ENCODE measurements at regions not wholly inside any gene's neighbourhood (a gene's known extent, or its start where the extent isn't known, plus 50 kb on each side); places are given as distances from the start of the nearest gene placed in this dataset.
A peak's percentile ranks its signal among the peaks of the same experiment; 100 is the strongest.

- H3K4me3 ChIP-seq (ENCODE audit: low read length), result no peak overlapping the region
- H3K36me3 ChIP-seq (ENCODE audit: control insufficient read depth, insufficient read depth, low read length), result no peaks in the 10 kb centered on the region
- WGBS (ENCODE audit: insufficient coverage), result 37% methylated on average over 4 of the region's 4 CpGs
- H3K9me3 ChIP-seq (replicated peaks; ENCODE audit: control insufficient read depth, low read depth, low read length), result no peaks in the 10 kb centered on the region
- peaks cover 4% of the 10 kb centered on the region for H3K4me1 ChIP-seq (ENCODE audit: control insufficient read depth, insufficient read depth, low read length)
- peak; percentile 69 for DNase-seq
- no peaks in the 10 kb centered on the region for H3K27me3 ChIP-seq (ENCODE audit: control insufficient read depth, insufficient read depth, low read length)
- H3K27ac ChIP-seq (ENCODE audit: low read length), result no peak overlapping the region
These were observed 443.0 kb upstream of the RGPD4 start for GRCh38 chr2:107383691-107384090.

- Histone ChIP-seq H3K9me3 (replicated peaks; ENCODE audit: control insufficient read depth, low read depth, low read length) (no peaks in the 10 kb centered on the region), H3K4me1 (ENCODE audit: control insufficient read depth, insufficient read depth, low read length) (peaks cover 4% of the 10 kb centered on the region), H3K27ac (ENCODE audit: low read length) (no peak overlapping the region), H3K4me3 (ENCODE audit: low read length) (no peak overlapping the region), H3K36me3 (ENCODE audit: control insufficient read depth, insufficient read depth, low read length) (no peaks in the 10 kb centered on the region), H3K27me3 (ENCODE audit: control insufficient read depth, insufficient read depth, low read length) (no peaks in the 10 kb centered on the region)
- 25% methylated on average over 1 of the region's 2 CpGs for WGBS (ENCODE audit: insufficient coverage)
- no peak for DNase-seq
These were observed 442.3 kb upstream of the RGPD4 start for GRCh38 chr2:107384422-107384821.

- Histone ChIP-seq H3K27ac (ENCODE audit: low read length) (no peak overlapping the region), H3K4me3 (ENCODE audit: low read length) (no peak overlapping the region), H3K9me3 (replicated peaks; ENCODE audit: control insufficient read depth, low read depth, low read length) (no peaks in the 10 kb centered on the region), H3K27me3 (ENCODE audit: control insufficient read depth, insufficient read depth, low read length) (no peaks in the 10 kb centered on the region), H3K36me3 (ENCODE audit: control insufficient read depth, insufficient read depth, low read length) (no peaks in the 10 kb centered on the region), H3K4me1 (ENCODE audit: control insufficient read depth, insufficient read depth, low read length) (peaks cover 4% of the 10 kb centered on the region)
- WGBS (ENCODE audit: insufficient coverage), result no CpG with 5 or more reads among the region's 1 CpG
- no peak for DNase-seq
These were observed 440.8 kb upstream of the RGPD4 start for GRCh38 chr2:107385921-107386320.

GRCh38 chr2:107392241-107392704 lies 434.4 kb upstream of the RGPD4 start:
- no peak for DNase-seq
- WGBS (ENCODE audit: insufficient coverage), result 96% methylated on average over 32 of the region's 32 CpGs
- H3K4me1 ChIP-seq (ENCODE audit: control insufficient read depth, insufficient read depth, low read length), result no peaks in the 10 kb centered on the region
- H3K27me3 ChIP-seq (ENCODE audit: control insufficient read depth, insufficient read depth, low read length), result no peaks in the 10 kb centered on the region
- no peak overlapping the region for H3K4me3 ChIP-seq (ENCODE audit: low read length)
- no peak overlapping the region for H3K27ac ChIP-seq (ENCODE audit: low read length)
- H3K36me3 ChIP-seq (ENCODE audit: control insufficient read depth, insufficient read depth, low read length), result no peaks in the 10 kb centered on the region
- H3K9me3 ChIP-seq (replicated peaks; ENCODE audit: control insufficient read depth, low read depth, low read length), result no peaks in the 10 kb centered on the region

GRCh38 chr2:107393516-107393915 lies 433.2 kb upstream of the RGPD4 start:
- Histone ChIP-seq H3K27me3 (ENCODE audit: control insufficient read depth, insufficient read depth, low read length) (no peaks in the 10 kb centered on the region), H3K4me1 (ENCODE audit: control insufficient read depth, insufficient read depth, low read length) (no peaks in the 10 kb centered on the region), H3K4me3 (ENCODE audit: low read length) (no peak overlapping the region), H3K27ac (ENCODE audit: low read length) (no peak overlapping the region), H3K9me3 (replicated peaks; ENCODE audit: control insufficient read depth, low read depth, low read length) (no peaks in the 10 kb centered on the region), H3K36me3 (ENCODE audit: control insufficient read depth, insufficient read depth, low read length) (no peaks in the 10 kb centered on the region)
- DNase-seq, result no peak

GRCh38 chr2:107398683-107399082 lies 428.0 kb upstream of the RGPD4 start:
- Histone ChIP-seq H3K4me3 (ENCODE audit: low read length) (no peak overlapping the region), H3K9me3 (replicated peaks; ENCODE audit: control insufficient read depth, low read depth, low read length) (no peaks in the 10 kb centered on the region), H3K36me3 (ENCODE audit: control insufficient read depth, insufficient read depth, low read length) (no peaks in the 10 kb centered on the region), H3K27ac (ENCODE audit: low read length) (no peak overlapping the region), H3K4me1 (ENCODE audit: control insufficient read depth, insufficient read depth, low read length) (no peaks in the 10 kb centered on the region), H3K27me3 (ENCODE audit: control insufficient read depth, insufficient read depth, low read length) (no peaks in the 10 kb centered on the region)
- DNase-seq, result no peak
- WGBS (ENCODE audit: insufficient coverage), result no CpG with 5 or more reads among the region's 1 CpG

- 56% methylated on average over 2 of the region's 3 CpGs for WGBS (ENCODE audit: insufficient coverage)
- H3K9me3 ChIP-seq (replicated peaks; ENCODE audit: control insufficient read depth, low read depth, low read length), result no peaks in the 10 kb centered on the region
- no peak for DNase-seq
- H3K27ac ChIP-seq (ENCODE audit: low read length), result no peak overlapping the region
- no peak overlapping the region for H3K4me3 ChIP-seq (ENCODE audit: low read length)
- H3K27me3 ChIP-seq (ENCODE audit: control insufficient read depth, insufficient read depth, low read length), result no peaks in the 10 kb centered on the region
- H3K36me3 ChIP-seq (ENCODE audit: control insufficient read depth, insufficient read depth, low read length), result no peaks in the 10 kb centered on the region
- H3K4me1 ChIP-seq (ENCODE audit: control insufficient read depth, insufficient read depth, low read length), result no peaks in the 10 kb centered on the region
These were observed 424.4 kb upstream of the RGPD4 start for GRCh38 chr2:107402330-107402729.

- 100% methylated on average over 1 of the region's 2 CpGs for WGBS (ENCODE audit: insufficient coverage)
- no peak for DNase-seq
- no peaks in the 10 kb centered on the region for H3K36me3 ChIP-seq (ENCODE audit: control insufficient read depth, insufficient read depth, low read length)
- H3K4me3 ChIP-seq (ENCODE audit: low read length), result no peak overlapping the region
- H3K27ac ChIP-seq (ENCODE audit: low read length), result no peak overlapping the region
- H3K9me3 ChIP-seq (replicated peaks; ENCODE audit: control insufficient read depth, low read depth, low read length), result no peaks in the 10 kb centered on the region
- H3K27me3 ChIP-seq (ENCODE audit: control insufficient read depth, insufficient read depth, low read length), result peaks cover 3% of the 10 kb centered on the region
- H3K4me1 ChIP-seq (ENCODE audit: control insufficient read depth, insufficient read depth, low read length), result no peaks in the 10 kb centered on the region
These were observed 421.4 kb upstream of the RGPD4 start for GRCh38 chr2:107405261-107405660.

- Histone ChIP-seq H3K4me3 (ENCODE audit: low read length) (no peak overlapping the region), H3K4me1 (ENCODE audit: control insufficient read depth, insufficient read depth, low read length) (no peaks in the 10 kb centered on the region), H3K36me3 (ENCODE audit: control insufficient read depth, insufficient read depth, low read length) (no peaks in the 10 kb centered on the region), H3K9me3 (replicated peaks; ENCODE audit: control insufficient read depth, low read depth, low read length) (no peaks in the 10 kb centered on the region), H3K27me3 (ENCODE audit: control insufficient read depth, insufficient read depth, low read length) (peaks cover 3% of the 10 kb centered on the region), H3K27ac (ENCODE audit: low read length) (no peak overlapping the region)
- WGBS (ENCODE audit: insufficient coverage), result no CpG with 5 or more reads among the region's 3 CpGs
- no peak for DNase-seq
These were observed 419.7 kb upstream of the RGPD4 start for GRCh38 chr2:107407017-107407416.

- no peak for DNase-seq
- Histone ChIP-seq H3K36me3 (ENCODE audit: control insufficient read depth, insufficient read depth, low read length) (no peaks in the 10 kb centered on the region), H3K4me3 (ENCODE audit: low read length) (no peak overlapping the region), H3K27ac (ENCODE audit: low read length) (no peak overlapping the region), H3K4me1 (ENCODE audit: control insufficient read depth, insufficient read depth, low read length) (no peaks in the 10 kb centered on the region), H3K27me3 (ENCODE audit: control insufficient read depth, insufficient read depth, low read length) (peaks cover 3% of the 10 kb centered on the region), H3K9me3 (replicated peaks; ENCODE audit: control insufficient read depth, low read depth, low read length) (no peaks in the 10 kb centered on the region)
- WGBS (ENCODE audit: insufficient coverage), result no CpG with 5 or more reads among the region's 2 CpGs
These were observed 418.7 kb upstream of the RGPD4 start for GRCh38 chr2:107407974-107408373.

- no peak overlapping the region for H3K27ac ChIP-seq (ENCODE audit: low read length)
- no peak for DNase-seq
- no peaks in the 10 kb centered on the region for H3K4me1 ChIP-seq (ENCODE audit: control insufficient read depth, insufficient read depth, low read length)
- H3K9me3 ChIP-seq (replicated peaks; ENCODE audit: control insufficient read depth, low read depth, low read length), result no peaks in the 10 kb centered on the region
- H3K36me3 ChIP-seq (ENCODE audit: control insufficient read depth, insufficient read depth, low read length), result no peaks in the 10 kb centered on the region
- no CpG with 5 or more reads among the region's 2 CpGs for WGBS (ENCODE audit: insufficient coverage)
- H3K4me3 ChIP-seq (ENCODE audit: low read length), result no peak overlapping the region
- H3K27me3 ChIP-seq (ENCODE audit: control insufficient read depth, insufficient read depth, low read length), result peaks cover 3% of the 10 kb centered on the region
These were observed 415.4 kb upstream of the RGPD4 start for GRCh38 chr2:107411267-107411666.
